Loucy (cell line): ENCODE measurements at regions not wholly inside any gene's neighbourhood (a gene's known extent, or its start where the extent isn't known, plus 50 kb on each side); places are given as distances from the start of the nearest gene placed in this dataset.

Experiments used
- EZH2phosphoT487 ChIP-seq: fragments of 200-600 bp; IDR thresholded peaks from 2 replicates; pipeline ENCODE4 v1.6.1; 2018; ENCODE audit warnings: antibody characterized with exemption, mild to moderate bottlenecking, moderate library complexity, borderline replicate concordance
- TF ChIP-seq, protein P1 (sequence below): fragments of 200-600 bp; sonication (generic); conservative IDR thresholded peaks from 2 replicates; pipeline ENCODE4 v1.5.1; 2014; ENCODE audit warnings: mild to moderate bottlenecking, antibody characterized with exemption, low read length

GRCh38 chr10:56057860-56058259 lies 303.2 kb downstream of the ZWINT start:
- TF ChIP-seq, protein P1, sequence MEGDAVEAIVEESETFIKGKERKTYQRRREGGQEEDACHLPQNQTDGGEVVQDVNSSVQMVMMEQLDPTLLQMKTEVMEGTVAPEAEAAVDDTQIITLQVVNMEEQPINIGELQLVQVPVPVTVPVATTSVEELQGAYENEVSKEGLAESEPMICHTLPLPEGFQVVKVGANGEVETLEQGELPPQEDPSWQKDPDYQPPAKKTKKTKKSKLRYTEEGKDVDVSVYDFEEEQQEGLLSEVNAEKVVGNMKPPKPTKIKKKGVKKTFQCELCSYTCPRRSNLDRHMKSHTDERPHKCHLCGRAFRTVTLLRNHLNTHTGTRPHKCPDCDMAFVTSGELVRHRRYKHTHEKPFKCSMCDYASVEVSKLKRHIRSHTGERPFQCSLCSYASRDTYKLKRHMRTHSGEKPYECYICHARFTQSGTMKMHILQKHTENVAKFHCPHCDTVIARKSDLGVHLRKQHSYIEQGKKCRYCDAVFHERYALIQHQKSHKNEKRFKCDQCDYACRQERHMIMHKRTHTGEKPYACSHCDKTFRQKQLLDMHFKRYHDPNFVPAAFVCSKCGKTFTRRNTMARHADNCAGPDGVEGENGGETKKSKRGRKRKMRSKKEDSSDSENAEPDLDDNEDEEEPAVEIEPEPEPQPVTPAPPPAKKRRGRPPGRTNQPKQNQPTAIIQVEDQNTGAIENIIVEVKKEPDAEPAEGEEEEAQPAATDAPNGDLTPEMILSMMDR: no peak
- TF ChIP-seq EZH2phosphoT487: no peak
